ENCODE measurements at regions not wholly inside any gene's neighbourhood (a gene's known extent, or its start where the extent isn't known, plus 50 kb on each side); places are given as distances from the start of the nearest gene placed in this dataset.

GRCh38 chr2:104501342-104501741 lies 352.6 kb upstream of the POU3F3 start:
- Histone ChIP-seq H3K4me1 (ENCODE audit: insufficient read depth, low read length) (no peaks in the 10 kb centered on the region), H3K4me3 (replicated peaks in 1 of 3; ENCODE audit: insufficient read depth in 1 of 3, low read depth in 2 of 3, low read length in 3 of 3) (no peak overlapping the region), H3K9me3 (ENCODE audit: low read length) (no peaks in the 10 kb centered on the region), H3K9ac (ENCODE audit: insufficient read depth, low read depth, low read length) (no peak overlapping the region), H4K20me1 (ENCODE audit: insufficient read depth, low read length) (no peaks in the 10 kb centered on the region), H3K27ac (ENCODE audit: extremely low read length, insufficient read depth, low read length) (no peak overlapping the region), H2AFZ (ENCODE audit: low read length) (no peak overlapping the region), H3K36me3 (replicated peaks in 1 of 2; ENCODE audit: control insufficient read depth in 1 of 2, insufficient read depth in 2 of 2, low read length in 2 of 2) (no peaks in the 10 kb centered on the region), H3K4me2 (ENCODE audit: low read depth, low read length) (no peak overlapping the region), H3K27me3 (ENCODE audit: control insufficient read depth in 1 of 2, insufficient read depth in 2 of 2, low read length in 2 of 2) (peaks cover 0 to 18% of the 10 kb centered on the region in 2 experiments; a peak in 3 of 5 replicates), H3K79me2 (ENCODE audit: insufficient read depth, low read length) (no peaks in the 10 kb centered on the region)
- FAIRE-seq (no peak), ATAC-seq (no peak), DNase-seq (ENCODE audit: low spot score) (no peak)
- ChIA-PET POLR2A (no interaction called here), CTCF (ENCODE audit: low intra/inter-chr PET ratio, low total read pairs) (no interaction called here)
- TF ChIP-seq PHB2 (IDR thresholded peaks at IDR 0.05; ENCODE audit: partially characterized antibody), result no peak
- no peak for TF ChIP-seq ELF1 (CRISPR knock-in tag; IDR thresholded peaks at IDR 0.05)
- no peak for TF ChIP-seq ZMYM2 (CRISPR knock-in tag; IDR thresholded peaks at IDR 0.05)
- TF ChIP-seq, protein P1, sequence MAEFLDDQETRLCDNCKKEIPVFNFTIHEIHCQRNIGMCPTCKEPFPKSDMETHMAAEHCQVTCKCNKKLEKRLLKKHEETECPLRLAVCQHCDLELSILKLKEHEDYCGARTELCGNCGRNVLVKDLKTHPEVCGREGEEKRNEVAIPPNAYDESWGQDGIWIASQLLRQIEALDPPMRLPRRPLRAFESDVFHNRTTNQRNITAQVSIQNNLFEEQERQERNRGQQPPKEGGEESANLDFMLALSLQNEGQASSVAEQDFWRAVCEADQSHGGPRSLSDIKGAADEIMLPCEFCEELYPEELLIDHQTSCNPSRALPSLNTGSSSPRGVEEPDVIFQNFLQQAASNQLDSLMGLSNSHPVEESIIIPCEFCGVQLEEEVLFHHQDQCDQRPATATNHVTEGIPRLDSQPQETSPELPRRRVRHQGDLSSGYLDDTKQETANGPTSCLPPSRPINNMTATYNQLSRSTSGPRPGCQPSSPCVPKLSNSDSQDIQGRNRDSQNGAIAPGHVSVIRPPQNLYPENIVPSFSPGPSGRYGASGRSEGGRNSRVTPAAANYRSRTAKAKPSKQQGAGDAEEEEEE (CRISPR knock-in tag; IDR thresholded peaks at IDR 0.05; ENCODE audit: borderline replicate concordance), result no peak
- no peak for TF ChIP-seq ZNF280B (CRISPR knock-in tag; IDR thresholded peaks at IDR 0.05; ENCODE audit: borderline replicate concordance)
- no peak for TF ChIP-seq ZNF34 (CRISPR knock-in tag; IDR thresholded peaks at IDR 0.05; ENCODE audit: borderline replicate concordance)
- TF ChIP-seq, protein P2, sequence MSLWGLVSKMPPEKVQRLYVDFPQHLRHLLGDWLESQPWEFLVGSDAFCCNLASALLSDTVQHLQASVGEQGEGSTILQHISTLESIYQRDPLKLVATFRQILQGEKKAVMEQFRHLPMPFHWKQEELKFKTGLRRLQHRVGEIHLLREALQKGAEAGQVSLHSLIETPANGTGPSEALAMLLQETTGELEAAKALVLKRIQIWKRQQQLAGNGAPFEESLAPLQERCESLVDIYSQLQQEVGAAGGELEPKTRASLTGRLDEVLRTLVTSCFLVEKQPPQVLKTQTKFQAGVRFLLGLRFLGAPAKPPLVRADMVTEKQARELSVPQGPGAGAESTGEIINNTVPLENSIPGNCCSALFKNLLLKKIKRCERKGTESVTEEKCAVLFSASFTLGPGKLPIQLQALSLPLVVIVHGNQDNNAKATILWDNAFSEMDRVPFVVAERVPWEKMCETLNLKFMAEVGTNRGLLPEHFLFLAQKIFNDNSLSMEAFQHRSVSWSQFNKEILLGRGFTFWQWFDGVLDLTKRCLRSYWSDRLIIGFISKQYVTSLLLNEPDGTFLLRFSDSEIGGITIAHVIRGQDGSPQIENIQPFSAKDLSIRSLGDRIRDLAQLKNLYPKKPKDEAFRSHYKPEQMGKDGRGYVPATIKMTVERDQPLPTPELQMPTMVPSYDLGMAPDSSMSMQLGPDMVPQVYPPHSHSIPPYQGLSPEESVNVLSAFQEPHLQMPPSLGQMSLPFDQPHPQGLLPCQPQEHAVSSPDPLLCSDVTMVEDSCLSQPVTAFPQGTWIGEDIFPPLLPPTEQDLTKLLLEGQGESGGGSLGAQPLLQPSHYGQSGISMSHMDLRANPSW (CRISPR knock-in tag; IDR thresholded peaks at IDR 0.05; ENCODE audit: borderline replicate concordance), result no peak
- TF ChIP-seq, protein P3, sequence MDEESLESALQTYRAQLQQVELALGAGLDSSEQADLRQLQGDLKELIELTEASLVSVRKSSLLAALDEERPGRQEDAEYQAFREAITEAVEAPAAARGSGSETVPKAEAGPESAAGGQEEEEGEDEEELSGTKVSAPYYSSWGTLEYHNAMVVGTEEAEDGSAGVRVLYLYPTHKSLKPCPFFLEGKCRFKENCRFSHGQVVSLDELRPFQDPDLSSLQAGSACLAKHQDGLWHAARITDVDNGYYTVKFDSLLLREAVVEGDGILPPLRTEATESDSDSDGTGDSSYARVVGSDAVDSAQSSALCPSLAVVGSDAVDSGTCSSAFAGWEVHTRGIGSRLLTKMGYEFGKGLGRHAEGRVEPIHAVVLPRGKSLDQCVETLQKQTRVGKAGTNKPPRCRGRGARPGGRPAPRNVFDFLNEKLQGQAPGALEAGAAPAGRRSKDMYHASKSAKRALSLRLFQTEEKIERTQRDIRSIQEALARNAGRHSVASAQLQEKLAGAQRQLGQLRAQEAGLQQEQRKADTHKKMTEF (CRISPR knock-in tag; IDR thresholded peaks at IDR 0.05), result no peak
- TF ChIP-seq CEBPB (IDR thresholded peaks at IDR 0.05; ENCODE audit: borderline replicate concordance, low read depth, low read length), result no peak
- TF ChIP-seq BRF2 (CRISPR knock-in tag; IDR thresholded peaks at IDR 0.05), result no peak
- BruUV-seq (replicated peaks), result no TSS peak
- intact Hi-C loops (cut with micrococcal nuclease; ENCODE audit: unreplicated experiment), result no loop called here
- WGBS (ENCODE audit: low lambda C conversion rate), result 48% methylated on average over 6 of the region's 6 CpGs
- in situ Hi-C loops (cut with HindIII; ENCODE audit: extremely low pct_ligation_motif_present, low pct_unique_long_range_greater_than_20kb), result no loop called here

Measured in HepG2 (cell line).